ENCODE measurements at regions not wholly inside any gene's neighbourhood (a gene's known extent, or its start where the extent isn't known, plus 50 kb on each side); places are given as distances from the start of the nearest gene placed in this dataset.

DNA sequence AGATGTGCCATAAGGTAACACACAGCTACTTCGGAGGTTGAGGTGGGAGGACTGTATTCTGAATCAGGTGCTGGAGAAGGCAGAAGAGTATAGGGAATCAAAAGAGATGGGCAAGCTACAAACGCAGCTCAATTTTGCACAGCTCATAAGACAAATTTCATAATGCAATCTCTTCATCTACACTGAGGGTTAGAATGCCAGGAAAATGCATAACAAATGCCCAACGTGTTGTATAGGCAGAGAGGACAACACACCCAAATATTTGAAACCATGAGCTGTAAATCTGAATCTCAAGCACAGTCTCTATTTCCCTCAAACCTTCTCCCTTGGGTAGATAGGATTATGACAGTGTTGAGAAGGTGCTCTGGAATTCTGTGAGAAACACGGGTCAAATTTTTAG is 263.1 kb upstream of the FOXN3 start:
- TF ChIP-seq HDAC2 (IDR thresholded peaks at IDR 0.05) (no peak), NR2C1 (IDR thresholded peaks at IDR 0.05) (no peak), BRCA1 (IDR thresholded peaks at IDR 0.05; ENCODE audit: low read depth, low read length) (no peak), YY1 (IDR thresholded peaks at IDR 0.05; ENCODE audit: low read depth, low read length) (no peak), GABPA (IDR thresholded peaks at IDR 0.05; ENCODE audit: low read depth) (no peak), FOS (IDR thresholded peaks at IDR 0.05; ENCODE audit: borderline replicate concordance, extremely low read depth, insufficient read length) (no peak), POLR2AphosphoS5 (IDR thresholded peaks at IDR 0.05; ENCODE audit: low read length) (no peak)
- TF ChIP-seq, protein P1, sequence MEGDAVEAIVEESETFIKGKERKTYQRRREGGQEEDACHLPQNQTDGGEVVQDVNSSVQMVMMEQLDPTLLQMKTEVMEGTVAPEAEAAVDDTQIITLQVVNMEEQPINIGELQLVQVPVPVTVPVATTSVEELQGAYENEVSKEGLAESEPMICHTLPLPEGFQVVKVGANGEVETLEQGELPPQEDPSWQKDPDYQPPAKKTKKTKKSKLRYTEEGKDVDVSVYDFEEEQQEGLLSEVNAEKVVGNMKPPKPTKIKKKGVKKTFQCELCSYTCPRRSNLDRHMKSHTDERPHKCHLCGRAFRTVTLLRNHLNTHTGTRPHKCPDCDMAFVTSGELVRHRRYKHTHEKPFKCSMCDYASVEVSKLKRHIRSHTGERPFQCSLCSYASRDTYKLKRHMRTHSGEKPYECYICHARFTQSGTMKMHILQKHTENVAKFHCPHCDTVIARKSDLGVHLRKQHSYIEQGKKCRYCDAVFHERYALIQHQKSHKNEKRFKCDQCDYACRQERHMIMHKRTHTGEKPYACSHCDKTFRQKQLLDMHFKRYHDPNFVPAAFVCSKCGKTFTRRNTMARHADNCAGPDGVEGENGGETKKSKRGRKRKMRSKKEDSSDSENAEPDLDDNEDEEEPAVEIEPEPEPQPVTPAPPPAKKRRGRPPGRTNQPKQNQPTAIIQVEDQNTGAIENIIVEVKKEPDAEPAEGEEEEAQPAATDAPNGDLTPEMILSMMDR (IDR thresholded peaks at IDR 0.05 in 2 of 3, conservative IDR thresholded peaks at IDR 0.05 in 1 of 3; ENCODE audit: control insufficient read depth in 2 of 3, extremely low read depth in 1 of 3, insufficient read depth in 1 of 3, low read depth in 3 of 3, low read length in 3 of 3): no peak

Measured in GM12878 (cell line).